Panc1 (cell line): ENCODE measurements at regions not wholly inside any gene's neighbourhood (a gene's known extent, or its start where the extent isn't known, plus 50 kb on each side); places are given as distances from the start of the nearest gene placed in this dataset.

Experiments used
- ATAC-seq: fragments of 200-7000 bp; cut with Tn5 transposase; 2 replicates; pipeline ENCODE4 v1.9.1; 2020; ENCODE audit warnings: mild to moderate bottlenecking, moderate library complexity
- BruUV-seq: library from RNA; stranded (reverse); fragments of 400-500 nt; replicated peaks from 2 replicates; lab custom pipeline; 2021; lab: Mats Ljungman, UMichigan
- CTCF ChIA-PET: fragments of 300-600 bp; sonication (Branson Sonifier 250); formaldehyde crosslinking; loops from one replicate; lab custom pipeline; 2022; ENCODE audit warnings: antibody characterized with exemption; lab: Charles Lee
- POLR2A ChIA-PET: fragments of 300-600 bp; sonication (Branson Sonifier 250); formaldehyde crosslinking; loops from one replicate; lab custom pipeline; 2022; ENCODE audit warnings: antibody characterized with exemption; lab: Charles Lee
- DNase-seq: peaks from one replicate; pipeline ENCODE4 v3.0.0-alpha.2; 2010; ENCODE audit warnings: low read depth, low spot score
- H3K27ac ChIP-seq: 2 replicates; pipeline ENCODE4 v1.5.1; 2011; ENCODE audit warnings: mild to moderate bottlenecking, low read length, inconsistent platforms
- H3K27me3 ChIP-seq: fragments of 200-500 bp; sonication (Bioruptor generic); 2 replicates; pipeline ENCODE4 v1.6.0; 2014; ENCODE audit warnings: low read length, inconsistent platforms; ENCODE audit not compliant: control insufficient read depth, insufficient read depth
- H3K36me3 ChIP-seq: fragments of 200-500 bp; sonication (Bioruptor generic); 2 replicates; pipeline ENCODE4 v1.5.1; 2014; ENCODE audit warnings: inconsistent platforms, mild to moderate bottlenecking, low read length, moderate library complexity; ENCODE audit not compliant: control insufficient read depth, insufficient read depth
- H3K4me1 ChIP-seq: 2 replicates; pipeline ENCODE4 v1.5.1; 2011; ENCODE audit warnings: inconsistent platforms, mild to moderate bottlenecking, low read length, moderate library complexity; ENCODE audit not compliant: control insufficient read depth, insufficient read depth
- H3K4me3 ChIP-seq, 2 experiments: 2 replicates each; pipeline ENCODE4 v1.5.1; 2011 to 2012; ENCODE audit warnings: low read depth in 2 of 2, low read length in 2 of 2, mild to moderate bottlenecking in 2 of 2, inconsistent platforms in 1 of 2, moderate library complexity in 1 of 2
- H3K9me3 ChIP-seq: fragments of 200-500 bp; sonication (Bioruptor generic); 2 replicates; pipeline ENCODE4 v1.5.1; 2014; ENCODE audit warnings: low read depth, mild to moderate bottlenecking, inconsistent platforms, low read length, moderate library complexity; ENCODE audit not compliant: control insufficient read depth, insufficient read depth
- POLR2AphosphoS5 ChIP-seq: IDR thresholded peaks from 2 replicates; pipeline ENCODE4 v1.6.1; 2012; ENCODE audit warnings: mild to moderate bottlenecking, low read depth, low read length, moderate library complexity
- SIN3A ChIP-seq: IDR thresholded peaks from 2 replicates; pipeline ENCODE4 v1.6.1; 2012; ENCODE audit warnings: low read depth, mild to moderate bottlenecking, low read length, moderate library complexity, borderline replicate concordance; ENCODE audit not compliant: insufficient read depth
- TCF7L2 ChIP-seq: IDR thresholded peaks from 2 replicates; pipeline ENCODE4 v1.6.1; 2011; ENCODE audit warnings: mild to moderate bottlenecking, low read depth, low read length, inconsistent platforms
- in situ Hi-C: cut with HindIII; loops from 2 replicates; pipeline ENCODE4 v1.10.0; 2016; ENCODE audit warnings: low sequenced_read_pairs, low pct_unique_long_range_greater_than_20kb
- intact Hi-C: fragments of 100-400 bp; cut with micrococcal nuclease; formaldehyde crosslinking; loops from one replicate; pipeline ENCODE4 v1.10.0; 2022; ENCODE audit not compliant: unreplicated experiment
- TF ChIP-seq, protein P1 (sequence below), 2 experiments: IDR thresholded peaks; 2 replicates each; pipeline ENCODE4 v1.6.1; 2011 to 2012; ENCODE audit warnings: low read depth in 2 of 2, control low read depth in 1 of 2, low read length in 1 of 2, mild to moderate bottlenecking in 1 of 2, moderate library complexity in 1 of 2; ENCODE audit not compliant: insufficient read depth in 1 of 2
- TF ChIP-seq, protein P2 (sequence below): fragments of 450-650 bp; IDR thresholded peaks from 2 replicates; pipeline ENCODE4 v1.5.1; 2017; ENCODE audit warnings: mild to moderate bottlenecking

DNA sequence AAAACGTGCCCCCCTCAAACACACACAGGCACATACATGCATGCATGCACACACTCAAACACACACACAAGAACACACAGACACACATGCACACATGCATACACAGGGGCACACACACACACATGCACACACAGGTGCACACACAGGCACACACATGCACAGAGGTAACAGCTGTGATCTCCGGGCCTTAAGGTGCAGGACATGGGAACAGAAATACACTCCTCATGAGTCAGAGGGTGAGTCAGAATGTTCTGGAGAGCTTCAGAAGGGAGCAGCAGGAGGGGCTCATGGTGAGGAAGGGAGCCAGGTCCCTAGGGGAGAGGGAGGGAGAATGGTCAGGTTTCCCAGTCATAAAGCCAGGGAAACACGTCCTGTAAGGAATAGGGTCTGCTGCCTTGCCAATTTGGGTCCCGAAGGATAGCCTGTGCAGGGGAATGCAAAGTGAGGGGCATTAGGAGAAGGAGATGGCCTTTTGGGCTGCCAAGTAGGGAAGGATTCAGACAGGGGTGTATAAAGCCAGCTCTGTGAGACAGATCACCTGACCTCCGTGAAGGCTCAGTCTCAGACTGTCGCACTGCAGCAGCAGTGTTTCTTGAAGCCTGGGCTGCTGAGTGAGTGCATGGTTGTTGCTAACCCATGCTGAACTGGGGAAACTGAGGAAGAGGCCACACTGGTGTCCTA is 123.9 kb downstream of the MAFB start:
- intact Hi-C loops: no loop called here
- H3K27me3 ChIP-seq: no peaks in the 10 kb centered on the region
- DNase-seq: no peak
- TF ChIP-seq TCF7L2 (no peak), SIN3A (no peak), POLR2AphosphoS5 (no peak)
- TF ChIP-seq, protein P1, sequence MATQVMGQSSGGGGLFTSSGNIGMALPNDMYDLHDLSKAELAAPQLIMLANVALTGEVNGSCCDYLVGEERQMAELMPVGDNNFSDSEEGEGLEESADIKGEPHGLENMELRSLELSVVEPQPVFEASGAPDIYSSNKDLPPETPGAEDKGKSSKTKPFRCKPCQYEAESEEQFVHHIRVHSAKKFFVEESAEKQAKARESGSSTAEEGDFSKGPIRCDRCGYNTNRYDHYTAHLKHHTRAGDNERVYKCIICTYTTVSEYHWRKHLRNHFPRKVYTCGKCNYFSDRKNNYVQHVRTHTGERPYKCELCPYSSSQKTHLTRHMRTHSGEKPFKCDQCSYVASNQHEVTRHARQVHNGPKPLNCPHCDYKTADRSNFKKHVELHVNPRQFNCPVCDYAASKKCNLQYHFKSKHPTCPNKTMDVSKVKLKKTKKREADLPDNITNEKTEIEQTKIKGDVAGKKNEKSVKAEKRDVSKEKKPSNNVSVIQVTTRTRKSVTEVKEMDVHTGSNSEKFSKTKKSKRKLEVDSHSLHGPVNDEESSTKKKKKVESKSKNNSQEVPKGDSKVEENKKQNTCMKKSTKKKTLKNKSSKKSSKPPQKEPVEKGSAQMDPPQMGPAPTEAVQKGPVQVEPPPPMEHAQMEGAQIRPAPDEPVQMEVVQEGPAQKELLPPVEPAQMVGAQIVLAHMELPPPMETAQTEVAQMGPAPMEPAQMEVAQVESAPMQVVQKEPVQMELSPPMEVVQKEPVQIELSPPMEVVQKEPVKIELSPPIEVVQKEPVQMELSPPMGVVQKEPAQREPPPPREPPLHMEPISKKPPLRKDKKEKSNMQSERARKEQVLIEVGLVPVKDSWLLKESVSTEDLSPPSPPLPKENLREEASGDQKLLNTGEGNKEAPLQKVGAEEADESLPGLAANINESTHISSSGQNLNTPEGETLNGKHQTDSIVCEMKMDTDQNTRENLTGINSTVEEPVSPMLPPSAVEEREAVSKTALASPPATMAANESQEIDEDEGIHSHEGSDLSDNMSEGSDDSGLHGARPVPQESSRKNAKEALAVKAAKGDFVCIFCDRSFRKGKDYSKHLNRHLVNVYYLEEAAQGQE (IDR thresholded peaks at IDR 0.05; ENCODE audit: insufficient read depth in 1 of 2, low read depth in 2 of 2, low read length in 1 of 2): no peak
- TF ChIP-seq, protein P2, sequence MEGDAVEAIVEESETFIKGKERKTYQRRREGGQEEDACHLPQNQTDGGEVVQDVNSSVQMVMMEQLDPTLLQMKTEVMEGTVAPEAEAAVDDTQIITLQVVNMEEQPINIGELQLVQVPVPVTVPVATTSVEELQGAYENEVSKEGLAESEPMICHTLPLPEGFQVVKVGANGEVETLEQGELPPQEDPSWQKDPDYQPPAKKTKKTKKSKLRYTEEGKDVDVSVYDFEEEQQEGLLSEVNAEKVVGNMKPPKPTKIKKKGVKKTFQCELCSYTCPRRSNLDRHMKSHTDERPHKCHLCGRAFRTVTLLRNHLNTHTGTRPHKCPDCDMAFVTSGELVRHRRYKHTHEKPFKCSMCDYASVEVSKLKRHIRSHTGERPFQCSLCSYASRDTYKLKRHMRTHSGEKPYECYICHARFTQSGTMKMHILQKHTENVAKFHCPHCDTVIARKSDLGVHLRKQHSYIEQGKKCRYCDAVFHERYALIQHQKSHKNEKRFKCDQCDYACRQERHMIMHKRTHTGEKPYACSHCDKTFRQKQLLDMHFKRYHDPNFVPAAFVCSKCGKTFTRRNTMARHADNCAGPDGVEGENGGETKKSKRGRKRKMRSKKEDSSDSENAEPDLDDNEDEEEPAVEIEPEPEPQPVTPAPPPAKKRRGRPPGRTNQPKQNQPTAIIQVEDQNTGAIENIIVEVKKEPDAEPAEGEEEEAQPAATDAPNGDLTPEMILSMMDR: no peak
- peak; percentile 80 for ATAC-seq
- H3K27ac ChIP-seq: no peak overlapping the region
- in situ Hi-C loops: no loop called here
- H3K4me1 ChIP-seq: no peaks in the 10 kb centered on the region
- no TSS peak for BruUV-seq
- no peak overlapping the region for H3K4me3 ChIP-seq
- ChIA-PET CTCF (no interaction called here), POLR2A (no interaction called here)
- H3K36me3 ChIP-seq: no peaks in the 10 kb centered on the region
- no peaks in the 10 kb centered on the region for H3K9me3 ChIP-seq

DNA sequence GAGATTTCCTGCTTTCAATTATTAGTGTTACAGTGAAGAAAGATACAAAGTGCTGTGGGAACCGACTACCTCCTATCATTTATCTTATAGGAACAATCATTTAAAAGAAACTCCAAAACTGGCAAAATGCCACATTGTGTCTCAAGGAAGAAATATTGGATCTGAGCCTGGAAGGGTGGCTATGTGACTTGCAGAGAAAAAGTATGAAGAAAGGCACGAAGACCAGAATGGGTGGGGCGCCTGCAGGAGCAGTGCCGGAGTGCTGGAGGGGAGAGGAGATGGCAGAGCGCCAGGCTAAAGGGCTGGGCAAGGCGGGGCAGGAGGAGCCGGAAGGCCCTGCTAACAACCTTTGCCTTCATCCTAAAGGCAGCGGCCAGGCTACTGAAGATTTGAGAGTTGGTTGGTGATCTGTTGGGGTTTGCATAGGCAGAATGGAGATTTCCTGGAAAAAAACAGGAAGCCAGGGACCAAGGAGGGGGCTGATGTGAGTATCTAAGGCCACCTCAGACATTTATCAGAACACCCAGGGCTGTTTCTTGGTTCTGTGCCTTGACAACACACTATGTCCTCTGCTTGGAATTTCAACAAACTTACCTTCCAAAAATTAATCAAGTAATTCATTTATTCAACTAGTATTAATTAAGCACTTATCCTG is 125.6 kb downstream of the MAFB start:
- no TSS peak for BruUV-seq
- Histone ChIP-seq H3K27me3 (no peaks in the 10 kb centered on the region), H3K4me3 (no peak overlapping the region), H3K9me3 (no peaks in the 10 kb centered on the region), H3K27ac (no peak overlapping the region), H3K4me1 (no peaks in the 10 kb centered on the region), H3K36me3 (no peaks in the 10 kb centered on the region)
- ChIA-PET CTCF (no interaction called here), POLR2A (no interaction called here)
- DNase-seq (no peak), ATAC-seq (no peak)
- TF ChIP-seq TCF7L2 (no peak), SIN3A (no peak), POLR2AphosphoS5 (no peak)
- TF ChIP-seq, protein P1 (IDR thresholded peaks at IDR 0.05; ENCODE audit: insufficient read depth in 1 of 2, low read depth in 2 of 2, low read length in 1 of 2): no peak
- TF ChIP-seq, protein P2: no peak
- in situ Hi-C loops: no loop called here
- intact Hi-C loops: no loop called here
